Stomach smooth muscle (tissue), 2 donors: ENCODE measurements at regions not wholly inside any gene's neighbourhood (a gene's known extent, or its start where the extent isn't known, plus 50 kb on each side); places are given as distances from the start of the nearest gene placed in this dataset.

ENCODE experiments used
- H3K27ac ChIP-seq: one replicate; pipeline ENCODE4 v1.7.0; 2013; ENCODE audit warnings: mild to moderate bottlenecking, low read length, inconsistent platforms
- H3K27me3 ChIP-seq, 2 donors: one replicate each; pipeline ENCODE4 v1.7.0; 2013; ENCODE audit warnings: low read length in 2 of 2; ENCODE audit not compliant: insufficient read depth in 2 of 2, control insufficient read depth in 1 of 2
- H3K36me3 ChIP-seq, 2 donors: one replicate each; pipeline ENCODE4 v1.7.0; 2013; ENCODE audit warnings: low read length in 2 of 2; ENCODE audit not compliant: control insufficient read depth in 2 of 2, insufficient read depth in 2 of 2
- H3K4me1 ChIP-seq: one replicate; pipeline ENCODE4 v1.7.0; 2013; ENCODE audit warnings: low read length; ENCODE audit not compliant: control insufficient read depth, insufficient read depth
- H3K4me3 ChIP-seq, 2 donors: one replicate each; pipeline ENCODE4 v1.7.0; 2013; ENCODE audit warnings: low read length in 2 of 2
- H3K9ac ChIP-seq, 2 donors: one replicate each; pipeline ENCODE4 v1.7.0; 2013; ENCODE audit warnings: low read length in 2 of 2, mild to moderate bottlenecking in 1 of 2
- H3K9me3 ChIP-seq, 2 donors: one replicate each; pipeline ENCODE4 v1.7.0; 2013; ENCODE audit warnings: low read length in 2 of 2; ENCODE audit not compliant: control insufficient read depth in 2 of 2
- donor health status: healthy.
- donor health status: Pancreatic carcinoma.

DNA sequence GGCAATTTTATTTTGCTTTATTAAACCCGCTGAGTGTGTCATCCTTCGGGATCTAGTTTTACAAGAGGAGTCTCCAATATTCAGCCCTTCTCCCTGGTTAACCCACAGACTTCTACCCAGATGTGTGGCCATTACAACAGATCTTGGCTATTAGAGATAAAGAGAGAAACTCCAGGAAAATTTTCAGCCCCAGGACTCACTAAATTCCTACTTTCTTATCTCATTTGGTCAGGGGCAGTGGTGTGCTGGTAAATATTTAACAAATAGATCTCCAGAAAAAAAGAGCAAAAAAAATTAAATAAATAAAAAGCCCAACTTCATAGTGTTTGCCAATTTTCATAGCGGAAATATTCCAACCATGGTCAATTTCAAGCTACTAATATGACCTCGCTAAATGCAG is 168.4 kb downstream of the RND3 start:
- H3K9me3 ChIP-seq, result no peaks in the 10 kb centered on the region
- no peaks in the 10 kb centered on the region for H3K4me1 ChIP-seq
- no peak overlapping the region for H3K4me3 ChIP-seq
- no peaks in the 10 kb centered on the region for H3K36me3 ChIP-seq
- no peaks in the 10 kb centered on the region for H3K27me3 ChIP-seq
- no peak overlapping the region for H3K9ac ChIP-seq
- no peak overlapping the region for H3K27ac ChIP-seq

DNA sequence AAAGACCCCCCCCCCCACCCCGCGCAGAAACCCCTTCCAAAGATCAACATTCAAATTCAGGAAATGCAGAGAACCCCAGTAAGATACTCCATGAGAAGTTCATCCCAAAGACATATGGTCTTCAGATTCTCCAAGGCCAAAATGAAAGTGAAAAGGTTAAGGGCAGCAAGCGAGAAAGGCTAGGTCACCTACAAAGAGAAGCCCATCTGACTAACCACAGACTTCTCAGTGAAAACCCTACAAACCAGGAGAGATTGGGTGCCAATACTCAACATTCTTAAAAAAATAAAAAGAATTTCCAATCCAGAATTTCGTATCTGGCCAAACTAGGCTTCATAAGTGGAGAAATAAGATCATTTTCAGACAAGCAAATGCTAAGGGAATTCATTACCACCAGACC is 175.2 kb downstream of the RND3 start:
- Histone ChIP-seq H3K4me3 (no peak overlapping the region), H3K9me3 (peaks cover 0 to 6% of the 10 kb centered on the region in 2 donors), H3K27ac (no peak overlapping the region), H3K27me3 (no peaks in the 10 kb centered on the region), H3K36me3 (no peaks in the 10 kb centered on the region), H3K4me1 (no peaks in the 10 kb centered on the region), H3K9ac (no peak overlapping the region)

DNA sequence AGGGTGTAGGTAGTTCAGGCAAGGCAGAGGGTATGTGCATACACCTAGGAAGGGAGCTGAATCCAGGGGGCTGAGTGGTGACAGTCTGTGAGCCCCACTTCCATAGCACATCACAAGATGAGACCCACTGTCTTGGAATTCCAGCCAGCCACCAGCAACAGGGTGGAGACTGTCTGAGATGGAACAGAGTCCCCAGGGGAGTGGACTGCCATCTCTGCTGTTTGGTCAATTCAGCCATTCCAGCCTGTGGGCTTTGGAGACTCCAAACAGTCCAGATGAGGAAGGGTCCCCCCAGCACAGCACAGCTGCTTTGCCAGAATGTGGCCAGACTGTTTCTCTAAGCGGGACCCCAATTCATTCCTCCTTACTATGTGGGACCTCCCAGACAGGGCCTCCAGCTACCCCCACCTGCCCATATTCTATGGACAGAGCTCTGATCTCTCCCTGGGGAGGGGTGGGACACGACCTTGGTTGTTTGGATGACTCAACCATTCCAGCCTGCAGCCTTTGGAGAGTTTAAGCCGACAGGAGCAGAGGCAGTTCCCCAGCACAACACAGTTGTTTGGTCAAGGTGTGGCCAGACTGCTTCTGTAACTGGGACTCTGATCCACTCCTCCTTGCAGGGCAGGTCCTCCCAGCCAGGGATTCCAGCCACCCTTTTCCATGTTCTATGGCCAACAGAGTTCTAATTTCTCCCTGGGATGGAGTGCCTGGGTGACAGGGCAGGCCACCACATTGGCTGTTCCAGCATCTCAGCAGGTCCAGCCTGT is 178.0 kb downstream of the RND3 start:
- Histone ChIP-seq H3K27me3 (no peaks in the 10 kb centered on the region), H3K9me3 (peaks cover 0 to 6% of the 10 kb centered on the region in 2 donors), H3K4me1 (no peaks in the 10 kb centered on the region), H3K36me3 (no peaks in the 10 kb centered on the region), H3K9ac (no peak overlapping the region), H3K4me3 (no peak overlapping the region), H3K27ac (no peak overlapping the region)

DNA sequence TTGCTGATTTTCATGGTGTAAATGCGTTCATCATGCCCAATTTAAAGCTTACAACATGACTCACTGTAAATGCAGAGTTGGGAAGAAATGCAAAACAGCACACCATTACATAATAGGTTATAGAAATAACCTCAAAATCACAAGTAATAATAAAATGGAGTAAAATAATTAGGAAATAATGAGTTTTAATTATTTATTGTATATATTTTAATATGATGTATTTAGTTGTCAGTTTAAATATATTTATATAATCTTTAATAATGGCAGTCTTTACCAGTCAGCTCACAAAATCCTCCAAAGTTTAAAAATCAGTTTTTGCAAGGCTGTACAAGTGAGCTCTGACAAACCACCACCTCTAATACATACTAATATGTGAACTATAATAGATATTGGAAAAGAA is 180.2 kb downstream of the RND3 start:
- H3K36me3 ChIP-seq, result no peaks in the 10 kb centered on the region
- no peaks in the 10 kb centered on the region for H3K4me1 ChIP-seq
- no peak overlapping the region for H3K27ac ChIP-seq
- no peak overlapping the region for H3K4me3 ChIP-seq
- H3K27me3 ChIP-seq, result no peaks in the 10 kb centered on the region
- H3K9me3 ChIP-seq, result peaks cover 0 to 8% of the 10 kb centered on the region in 2 donors
- H3K9ac ChIP-seq, result no peak overlapping the region

DNA sequence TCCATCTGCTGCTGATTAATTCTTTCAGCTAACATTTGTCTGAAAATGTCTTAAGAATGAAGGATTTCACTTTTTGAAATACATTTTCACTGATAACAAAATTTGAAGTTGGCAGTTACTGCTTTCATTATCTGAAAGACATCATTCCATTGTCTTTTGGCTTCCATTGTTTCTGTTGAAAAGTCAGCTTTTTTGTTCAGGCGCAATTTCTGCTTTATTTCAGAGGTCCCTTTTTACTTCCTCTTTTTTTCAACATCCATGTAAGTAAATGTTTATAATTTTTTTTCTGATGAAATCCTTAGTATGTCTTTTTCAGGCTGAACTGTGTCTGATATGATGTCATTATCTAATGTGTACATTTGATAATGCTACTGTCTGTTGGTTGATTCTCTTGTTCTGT is 184.2 kb downstream of the RND3 start:
- Histone ChIP-seq H3K27me3 (no peaks in the 10 kb centered on the region), H3K4me1 (no peaks in the 10 kb centered on the region), H3K4me3 (no peak overlapping the region), H3K27ac (no peak overlapping the region), H3K9ac (no peak overlapping the region), H3K36me3 (no peaks in the 10 kb centered on the region), H3K9me3 (peaks cover 0 to 5% of the 10 kb centered on the region in 2 donors)

DNA sequence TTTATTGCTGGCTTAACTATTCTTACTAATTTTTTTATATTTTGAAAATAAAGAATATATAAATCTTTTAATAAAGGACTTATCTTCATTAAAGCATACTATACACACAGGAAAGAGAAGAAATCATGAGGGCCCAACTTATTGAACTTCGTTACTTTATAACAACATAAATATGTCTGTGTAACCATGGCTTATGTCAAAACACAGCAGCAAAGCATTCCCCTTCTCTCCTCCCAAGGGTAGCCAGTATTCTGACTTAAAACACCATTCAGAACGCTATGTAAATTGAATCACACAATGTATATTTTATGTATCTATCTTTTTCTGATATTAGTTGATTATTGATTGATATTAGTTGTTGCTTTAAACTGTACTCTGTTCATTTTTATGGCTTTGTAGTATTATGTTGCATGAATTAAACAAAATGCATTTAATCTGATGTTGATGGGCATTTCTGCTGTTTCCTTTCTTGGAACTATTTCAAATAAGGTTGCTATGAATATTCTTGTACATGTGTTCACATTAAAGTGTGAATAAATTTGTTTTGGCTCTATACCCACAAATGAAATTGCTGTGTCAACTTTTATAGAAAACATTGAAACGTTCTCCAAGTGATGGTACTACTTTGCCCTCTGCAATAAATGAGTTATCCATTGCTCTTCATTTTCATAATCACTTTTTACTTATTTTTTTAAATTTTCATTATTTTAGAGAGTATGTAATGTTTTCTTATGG is 188.7 kb downstream of the RND3 start:
- H3K27ac ChIP-seq, result no peak overlapping the region
- no peaks in the 10 kb centered on the region for H3K36me3 ChIP-seq
- H3K9me3 ChIP-seq, result peaks cover 0 to 5% of the 10 kb centered on the region in 2 donors
- H3K4me3 ChIP-seq, result no peak overlapping the region
- no peak overlapping the region for H3K9ac ChIP-seq
- no peaks in the 10 kb centered on the region for H3K4me1 ChIP-seq
- no peaks in the 10 kb centered on the region for H3K27me3 ChIP-seq

DNA sequence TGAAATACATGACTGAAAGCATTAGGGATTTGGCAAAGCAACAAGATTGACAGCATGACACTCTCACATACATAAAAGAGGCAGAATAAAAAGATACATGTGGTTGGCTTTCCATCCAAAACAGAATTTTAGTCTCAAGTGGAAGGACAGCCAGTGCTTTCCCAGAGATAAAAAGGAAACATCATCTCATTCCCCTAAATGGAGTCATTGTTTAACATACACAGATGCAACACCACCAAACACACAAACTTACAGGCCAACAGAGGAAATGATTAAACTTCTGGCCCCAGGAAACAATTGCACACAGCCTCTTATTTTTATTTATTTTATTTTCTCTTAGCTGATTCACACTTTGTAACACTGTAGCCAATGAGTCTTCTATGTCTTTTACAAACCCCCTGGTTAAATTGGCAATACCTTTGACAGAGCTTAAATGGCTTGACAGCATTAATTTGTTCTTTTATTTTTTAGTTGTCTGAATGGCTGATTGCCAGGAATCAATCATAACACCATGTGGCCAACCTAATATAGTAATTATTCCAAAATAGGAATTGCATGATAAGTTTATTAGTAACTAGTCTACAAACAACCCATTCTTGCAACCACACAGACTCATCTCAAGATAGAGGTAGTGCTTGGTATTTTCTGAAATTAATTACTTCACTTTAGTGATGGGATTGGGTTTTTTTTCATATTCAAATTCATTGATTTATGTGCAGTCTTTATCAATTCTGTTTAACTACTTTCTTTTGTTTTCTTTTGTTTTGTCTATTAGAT is 190.5 kb downstream of the RND3 start:
- no peaks in the 10 kb centered on the region for H3K9me3 ChIP-seq
- H3K27me3 ChIP-seq, result no peaks in the 10 kb centered on the region
- H3K9ac ChIP-seq, result no peak overlapping the region
- H3K36me3 ChIP-seq, result no peaks in the 10 kb centered on the region
- no peak overlapping the region for H3K27ac ChIP-seq
- H3K4me1 ChIP-seq, result no peaks in the 10 kb centered on the region
- no peak overlapping the region for H3K4me3 ChIP-seq

DNA sequence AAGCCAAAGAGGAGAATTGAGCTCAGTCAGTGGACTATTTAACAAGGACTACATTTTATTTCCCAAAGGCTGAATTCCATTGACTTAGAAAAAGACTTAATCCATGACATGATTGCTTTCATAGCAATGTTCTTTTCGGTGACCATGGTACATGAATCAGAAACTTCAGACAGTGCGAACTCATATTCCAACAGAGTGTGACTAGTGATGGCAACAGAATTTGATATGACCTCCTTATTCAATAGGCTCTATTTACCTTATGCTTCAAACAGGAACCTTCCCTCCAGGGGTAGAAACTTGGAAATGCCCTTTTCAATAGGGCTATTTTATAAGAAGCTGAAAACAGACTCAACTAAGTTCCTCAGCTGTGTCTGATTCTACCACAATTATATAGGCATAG is 191.9 kb downstream of the RND3 start:
- Histone ChIP-seq H3K27ac (no peak overlapping the region), H3K36me3 (no peaks in the 10 kb centered on the region), H3K4me1 (no peaks in the 10 kb centered on the region), H3K4me3 (no peak overlapping the region), H3K27me3 (no peaks in the 10 kb centered on the region), H3K9me3 (no peaks in the 10 kb centered on the region), H3K9ac (no peak overlapping the region)

DNA sequence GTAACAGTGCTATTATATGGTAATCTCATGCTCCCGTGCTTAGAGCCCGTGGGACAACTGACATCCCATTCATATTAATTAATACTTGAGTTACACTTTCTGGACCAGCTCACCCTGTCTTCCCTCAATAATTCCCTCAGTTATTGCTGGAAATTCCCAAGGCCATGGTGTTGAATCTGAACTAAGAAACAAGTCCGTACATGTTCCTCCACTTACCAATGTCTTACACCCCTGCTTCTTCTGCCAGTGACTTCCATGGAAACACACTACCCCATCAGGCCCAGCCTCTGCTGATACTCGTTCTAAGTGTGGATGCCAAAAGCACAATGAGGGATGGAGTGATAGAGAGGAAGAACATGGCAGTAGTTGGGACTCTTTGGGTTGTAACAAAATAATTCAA is 193.7 kb downstream of the RND3 start:
- Histone ChIP-seq H3K4me1 (no peaks in the 10 kb centered on the region), H3K9ac (no peak overlapping the region), H3K27ac (no peak overlapping the region), H3K4me3 (no peak overlapping the region), H3K27me3 (no peaks in the 10 kb centered on the region), H3K9me3 (no peaks in the 10 kb centered on the region), H3K36me3 (no peaks in the 10 kb centered on the region)

DNA sequence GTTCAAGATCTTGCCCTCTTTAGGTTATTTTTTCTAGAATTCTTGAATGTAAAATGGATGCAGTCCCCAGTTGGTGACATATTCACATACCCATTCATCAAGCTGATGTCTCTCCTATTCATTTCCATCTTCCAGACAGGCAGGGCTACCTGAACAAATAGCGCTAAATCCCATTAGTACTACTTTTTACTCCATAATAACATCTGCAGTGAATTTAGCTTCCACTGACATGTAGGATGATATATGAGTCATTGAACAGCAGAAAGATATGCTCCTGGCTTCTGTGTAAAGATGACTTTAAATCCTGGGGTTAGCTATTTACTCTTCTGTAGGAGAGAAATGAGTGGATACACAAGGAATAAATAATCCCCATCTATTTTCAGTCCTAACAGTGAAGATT is 194.7 kb downstream of the RND3 start:
- Histone ChIP-seq H3K4me3 (no peak overlapping the region), H3K4me1 (no peaks in the 10 kb centered on the region), H3K27ac (no peak overlapping the region), H3K27me3 (no peaks in the 10 kb centered on the region), H3K9me3 (no peaks in the 10 kb centered on the region), H3K36me3 (no peaks in the 10 kb centered on the region), H3K9ac (no peak overlapping the region)
